H9 (cell line): ENCODE measurements at regions not wholly inside any gene's neighbourhood (a gene's known extent, or its start where the extent isn't known, plus 50 kb on each side); places are given as distances from the start of the nearest gene placed in this dataset.

ENCODE experiments used
- DNase-seq: peaks from one replicate; pipeline ENCODE4 v3.0.0-alpha.2; 2017
- H2AFZ ChIP-seq: one replicate; pipeline ENCODE4 v1.6.1; 2013; ENCODE audit warnings: mild to moderate bottlenecking, low read length, control low read depth, moderate library complexity
- H2AK5ac ChIP-seq: 2 replicates; pipeline ENCODE4 v1.6.1; 2013; ENCODE audit warnings: low read length, control low read depth, mixed read lengths; ENCODE audit not compliant: insufficient read length
- H2BK120ac ChIP-seq: one replicate; pipeline ENCODE4 v1.6.1; 2013; ENCODE audit warnings: low read depth, mild to moderate bottlenecking, low read length, control low read depth, inconsistent platforms; ENCODE audit not compliant: poor library complexity, severe bottlenecking
- H2BK12ac ChIP-seq: 2 replicates; pipeline ENCODE4 v1.6.1; 2013; ENCODE audit warnings: low read length, control low read depth, mixed read lengths, low read depth; ENCODE audit not compliant: insufficient read length
- H2BK15ac ChIP-seq: 2 replicates; pipeline ENCODE4 v1.6.1; 2013; ENCODE audit warnings: low read depth, low read length, control low read depth
- H2BK20ac ChIP-seq: one replicate; pipeline ENCODE4 v1.6.1; 2013; ENCODE audit warnings: low read depth, mild to moderate bottlenecking, low read length, control low read depth, inconsistent platforms; ENCODE audit not compliant: poor library complexity, severe bottlenecking
- H2BK5ac ChIP-seq: 2 replicates; pipeline ENCODE4 v1.6.1; 2013; ENCODE audit warnings: low read length, control low read depth, mixed read lengths; ENCODE audit not compliant: insufficient read length
- H3K14ac ChIP-seq: 2 replicates; pipeline ENCODE4 v1.6.1; 2013; ENCODE audit warnings: low read length, control low read depth; ENCODE audit not compliant: insufficient read depth
- H3K18ac ChIP-seq: 2 replicates; pipeline ENCODE4 v1.6.1; 2013; ENCODE audit warnings: low read depth, mild to moderate bottlenecking, mixed read lengths, low read length, control low read depth; ENCODE audit not compliant: insufficient read length
- H3K23ac ChIP-seq: 2 replicates; pipeline ENCODE4 v1.6.1; 2013; ENCODE audit warnings: low read length, control low read depth, mixed read lengths, low read depth; ENCODE audit not compliant: insufficient read length
- H3K23me2 ChIP-seq: 2 replicates; pipeline ENCODE4 v1.6.1; 2013; ENCODE audit warnings: low read depth, mild to moderate bottlenecking, mixed read lengths, low read length, control low read depth; ENCODE audit not compliant: insufficient read length, poor library complexity, severe bottlenecking
- H3K27ac ChIP-seq: 2 replicates; pipeline ENCODE4 v1.5.1; 2013; ENCODE audit warnings: low read length, control low read depth, mixed read lengths, low read depth; ENCODE audit not compliant: insufficient read length
- H3K27me3 ChIP-seq: 2 replicates; pipeline ENCODE4 v1.6.1; 2013; ENCODE audit warnings: low read length, control low read depth, inconsistent platforms; ENCODE audit not compliant: insufficient read depth
- H3K4ac ChIP-seq: 2 replicates; pipeline ENCODE4 v1.6.1; 2013; ENCODE audit warnings: low read depth, mild to moderate bottlenecking, control low read depth, inconsistent platforms, low read length, moderate library complexity
- H3K4me1 ChIP-seq: 2 replicates; pipeline ENCODE4 v1.6.1; 2013; ENCODE audit warnings: low read length, control low read depth, inconsistent platforms; ENCODE audit not compliant: insufficient read depth
- H3K4me2 ChIP-seq: 2 replicates; pipeline ENCODE4 v1.6.1; 2013; ENCODE audit warnings: low read length, control low read depth, mixed read lengths; ENCODE audit not compliant: insufficient read length, insufficient read depth
- H3K56ac ChIP-seq: 2 replicates; pipeline ENCODE4 v1.6.1; 2013; ENCODE audit warnings: low read depth, mild to moderate bottlenecking, mixed read lengths, low read length, control low read depth; ENCODE audit not compliant: insufficient read length
- H3K79me1 ChIP-seq: 2 replicates; pipeline ENCODE4 v1.6.1; 2013; ENCODE audit warnings: low read depth, mild to moderate bottlenecking, moderate library complexity, low read length, control low read depth, inconsistent platforms; ENCODE audit not compliant: insufficient read depth, poor library complexity, severe bottlenecking
- H3K79me2 ChIP-seq: 2 replicates; pipeline ENCODE4 v1.6.1; 2013; ENCODE audit warnings: low read length, control low read depth, inconsistent platforms; ENCODE audit not compliant: insufficient read depth
- H3K9ac ChIP-seq: 2 replicates; pipeline ENCODE4 v1.6.1; 2013; ENCODE audit warnings: low read length, control low read depth, mixed read lengths; ENCODE audit not compliant: insufficient read length; ENCODE audit errors: extremely low read depth
- H3K9me3 ChIP-seq: one replicate; pipeline ENCODE4 v1.6.1; 2013; ENCODE audit warnings: low read depth, low read length, inconsistent platforms; ENCODE audit not compliant: control insufficient read depth
- H3T11ph ChIP-seq: one replicate; pipeline ENCODE4 v1.6.1; 2013; ENCODE audit warnings: mild to moderate bottlenecking, low read length, control low read depth, inconsistent platforms
- H4K20me1 ChIP-seq: one replicate; pipeline ENCODE4 v1.6.1; 2013; ENCODE audit not compliant: control insufficient read depth, insufficient read length, insufficient read depth
- H4K5ac ChIP-seq: 2 replicates; pipeline ENCODE4 v1.6.1; 2013; ENCODE audit warnings: low read depth, mild to moderate bottlenecking, mixed read lengths, low read length, control low read depth; ENCODE audit not compliant: insufficient read length
- H4K8ac ChIP-seq: replicated peaks from 2 replicates; pipeline ENCODE4 v1.6.1; 2013; ENCODE audit warnings: low read length, control low read depth, mixed read lengths, low read depth; ENCODE audit not compliant: insufficient read length
- H4K91ac ChIP-seq: 2 replicates; pipeline ENCODE4 v1.6.1; 2013; ENCODE audit warnings: low read depth, mild to moderate bottlenecking, moderate library complexity, mixed read lengths, low read length, control low read depth; ENCODE audit not compliant: insufficient read length
- H3K27ac Mint-ChIP-seq, 3 experiments: 2 replicates in 2 of 3; 3 replicates in 1 of 3; pipeline ENCODE4 v1.8.0; 2020 to 2021; ENCODE audit warnings: mixed read lengths in 3 of 3, mild to moderate bottlenecking in 1 of 3, moderate library complexity in 1 of 3
- H3K27me3 Mint-ChIP-seq: 2 replicates; pipeline ENCODE4 v1.8.0; 2021; ENCODE audit warnings: low read depth, mild to moderate bottlenecking, moderate library complexity, mixed read lengths
- H3K36me3 Mint-ChIP-seq, 3 experiments: 2 replicates in 2 of 3; 3 replicates in 1 of 3; pipeline ENCODE4 v1.8.0; 2020 to 2021; ENCODE audit warnings: low read depth in 3 of 3, mixed read lengths in 3 of 3; ENCODE audit not compliant: insufficient read depth in 1 of 3
- H3K4me1 Mint-ChIP-seq, 2 experiments: 2 replicates each; pipeline ENCODE4 v1.8.0; 2020; ENCODE audit warnings: mixed read lengths in 2 of 2
- H3K4me3 Mint-ChIP-seq, 2 experiments: 2 replicates in 1 of 2; 3 replicates in 1 of 2; pipeline ENCODE4 v1.8.0; 2020 to 2021; ENCODE audit warnings: mild to moderate bottlenecking in 2 of 2, mixed read lengths in 2 of 2, moderate library complexity in 1 of 2
- H3K9me3 Mint-ChIP-seq, 2 experiments: 2 replicates in 1 of 2; 3 replicates in 1 of 2; pipeline ENCODE4 v1.8.0; 2020; ENCODE audit warnings: mild to moderate bottlenecking in 2 of 2, mixed read lengths in 2 of 2, moderate library complexity in 1 of 2
- WGBS: extraction: QIAGEN DNeasy Blood & Tissue Kit; methylation state at CpG from one replicate; pipeline ENCODE4 v1.1.7; 2013; ENCODE audit warnings: missing lambda C conversion rate, low lambda C conversion rate, mixed read lengths; ENCODE audit not compliant: insufficient read length; ENCODE audit errors: extremely low coverage; 5-methylcytosine and 5-hydroxymethylcytosine counted together
- TF ChIP-seq, protein P1 (sequence below): fragments of 200-600 bp; sonication (generic); conservative IDR thresholded peaks from 3 replicates; pipeline ENCODE4 v1.8.0; 2021; ENCODE audit warnings: antibody characterized with exemption, mild to moderate bottlenecking

DNA sequence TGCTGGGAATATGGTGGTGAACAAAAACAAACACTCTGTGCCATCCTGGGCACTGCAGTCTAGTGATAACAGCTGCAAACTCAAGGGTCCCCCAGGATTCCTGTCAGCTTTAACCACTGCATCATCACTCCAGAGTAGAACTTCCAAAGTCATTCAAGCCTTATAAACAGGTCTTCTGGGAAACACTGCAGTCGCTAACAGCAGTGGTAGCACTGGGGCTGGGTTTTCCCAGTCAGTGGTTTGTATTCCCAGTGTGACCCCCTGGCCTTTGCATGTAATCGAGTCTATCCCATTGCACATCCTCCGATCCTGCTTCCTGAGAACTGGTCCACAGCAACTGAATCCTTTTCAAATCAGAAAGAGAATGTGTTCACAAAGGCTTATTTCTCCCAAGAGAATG is 623.5 kb downstream of the EDEM1 start:
- no CpG with 5 or more reads among the region's 3 CpGs for WGBS

More for the DNA sequence above, 623.5 kb downstream of the EDEM1 start:
- Histone ChIP-seq H2BK120ac (no peak overlapping the region), H4K91ac (no peak overlapping the region), H2BK5ac (no peak overlapping the region), H2BK20ac (no peak overlapping the region), H3K23ac (no peak overlapping the region), H3K79me1 (no peaks in the 10 kb centered on the region), H4K5ac (no peak overlapping the region), H3K79me2 (no peaks in the 10 kb centered on the region), H3K27ac (no peak overlapping the region), H2AFZ (no peak overlapping the region), H4K20me1 (no peaks in the 10 kb centered on the region), H2AK5ac (no peak overlapping the region), H3K56ac (no peak overlapping the region), H3K4me1 (peaks cover 2% of the 10 kb centered on the region; the same call in 1 of the 2 replicates), H4K8ac (no peak overlapping the region), H3K9me3 (no peaks in the 10 kb centered on the region), H3K18ac (no peak overlapping the region), H3T11ph (no peak overlapping the region), H3K9ac (no peak overlapping the region), H3K4ac (no peak overlapping the region), H3K23me2 (no peaks in the 10 kb centered on the region), H3K14ac (no peak overlapping the region), H2BK12ac (no peak overlapping the region), H3K27me3 (no peaks in the 10 kb centered on the region), H3K4me2 (no peak overlapping the region), H2BK15ac (no peak overlapping the region)
- no peak overlapping the region for H3K27ac Mint-ChIP-seq
- no peaks in the 10 kb centered on the region; a peak in 1 of 5 replicates for H3K9me3 Mint-ChIP-seq
- H3K27me3 Mint-ChIP-seq, result no peaks in the 10 kb centered on the region
- TF ChIP-seq, protein P1, sequence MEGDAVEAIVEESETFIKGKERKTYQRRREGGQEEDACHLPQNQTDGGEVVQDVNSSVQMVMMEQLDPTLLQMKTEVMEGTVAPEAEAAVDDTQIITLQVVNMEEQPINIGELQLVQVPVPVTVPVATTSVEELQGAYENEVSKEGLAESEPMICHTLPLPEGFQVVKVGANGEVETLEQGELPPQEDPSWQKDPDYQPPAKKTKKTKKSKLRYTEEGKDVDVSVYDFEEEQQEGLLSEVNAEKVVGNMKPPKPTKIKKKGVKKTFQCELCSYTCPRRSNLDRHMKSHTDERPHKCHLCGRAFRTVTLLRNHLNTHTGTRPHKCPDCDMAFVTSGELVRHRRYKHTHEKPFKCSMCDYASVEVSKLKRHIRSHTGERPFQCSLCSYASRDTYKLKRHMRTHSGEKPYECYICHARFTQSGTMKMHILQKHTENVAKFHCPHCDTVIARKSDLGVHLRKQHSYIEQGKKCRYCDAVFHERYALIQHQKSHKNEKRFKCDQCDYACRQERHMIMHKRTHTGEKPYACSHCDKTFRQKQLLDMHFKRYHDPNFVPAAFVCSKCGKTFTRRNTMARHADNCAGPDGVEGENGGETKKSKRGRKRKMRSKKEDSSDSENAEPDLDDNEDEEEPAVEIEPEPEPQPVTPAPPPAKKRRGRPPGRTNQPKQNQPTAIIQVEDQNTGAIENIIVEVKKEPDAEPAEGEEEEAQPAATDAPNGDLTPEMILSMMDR, result no peak
- no peak overlapping the region for H3K4me3 Mint-ChIP-seq
- no peaks in the 10 kb centered on the region for H3K36me3 Mint-ChIP-seq
- DNase-seq, result no peak
- H3K4me1 Mint-ChIP-seq, result peaks cover 5 to 9% of the 10 kb centered on the region in 2 experiments
